HepG2 (cell line): ENCODE measurements at regions not wholly inside any gene's neighbourhood (a gene's known extent, or its start where the extent isn't known, plus 50 kb on each side); places are given as distances from the start of the nearest gene placed in this dataset.

Experiments
- ATAC-seq: fragments of 200-7000 bp; cut with Tn5 transposase; 3 replicates; pipeline ENCODE4 v1.9.1; 2020; ENCODE audit warnings: mild to moderate bottlenecking, moderate library complexity
- BruUV-seq: library from RNA; stranded (reverse); fragments of 400-500 nt; replicated peaks from 2 replicates; lab custom pipeline; 2021; lab: Mats Ljungman, UMichigan
- CTCF ChIA-PET: fragments of 300-600 bp; formaldehyde crosslinking; extraction: SDS; loops from one replicate; lab custom pipeline; 2021; ENCODE audit warnings: low total read pairs, inconsistent platforms, low intra/inter-chr PET ratio; lab: Yijun Ruan, JAX
- POLR2A ChIA-PET: fragments of 350-600 bp; sonication (Branson Sonifier 250); formaldehyde crosslinking; loops from one replicate; lab custom pipeline; 2020; ENCODE audit warnings: antibody characterized with exemption, inconsistent platforms; lab: Yijun Ruan, JAX
- DNase-seq: peaks from one replicate; pipeline ENCODE4 v3.0.0-alpha.2; 2015; ENCODE audit warnings: low spot score
- FAIRE-seq: peaks from 3 replicates; lab custom pipeline; 2011; peaks lifted over from hg19 to GRCh38; lab: Jason Lieb, UNC
- H2AFZ ChIP-seq: one replicate; pipeline ENCODE4 v1.6.1; 2011; ENCODE audit warnings: low read length, inconsistent platforms
- H3K27ac ChIP-seq: fragments of 300-600 bp; 3 replicates; pipeline ENCODE4 v1.8.0; 2011; ENCODE audit warnings: mixed run types, mild to moderate bottlenecking, mixed read lengths, low read length, inconsistent platforms; ENCODE audit not compliant: insufficient read depth; ENCODE audit errors: extremely low read length
- H3K27me3 ChIP-seq, 2 experiments: fragments of 200-600 bp in 1 of 2; 2 replicates in 1 of 2; 3 replicates in 1 of 2; pipeline versions ENCODE4 v1.6.0 to v1.8.0; 2011; ENCODE audit warnings: low read length in 2 of 2, mild to moderate bottlenecking in 2 of 2, moderate library complexity in 2 of 2, inconsistent platforms in 1 of 2; ENCODE audit not compliant: insufficient read depth in 2 of 2, control insufficient read depth in 1 of 2
- H3K36me3 ChIP-seq, 2 experiments: fragments of 200-600 bp in 1 of 2; replicated peaks in 1 of 2; 2 replicates in 1 of 2; 3 replicates in 1 of 2; pipeline versions ENCODE4 v1.5.1 to v1.8.0; 2011; ENCODE audit warnings: low read length in 2 of 2, inconsistent platforms in 1 of 2; ENCODE audit not compliant: insufficient read depth in 2 of 2, control insufficient read depth in 1 of 2
- H3K4me1 ChIP-seq: 2 replicates; pipeline ENCODE4 v1.5.1; 2012; ENCODE audit warnings: low read length, inconsistent platforms; ENCODE audit not compliant: insufficient read depth
- H3K4me2 ChIP-seq: 2 replicates; pipeline ENCODE4 v1.6.0; 2011; ENCODE audit warnings: low read depth, low read length, inconsistent platforms
- H3K4me3 ChIP-seq, 3 experiments: fragments of 200-600 bp in 1 of 3; sonication (generic), shearing (Covaris generic) in 1 of 3; replicated peaks in 1 of 3; 2 replicates each; pipeline ENCODE4 v1.5.1; 2011 to 2016; ENCODE audit warnings: low read length in 3 of 3, inconsistent platforms in 2 of 3, low read depth in 2 of 3, mild to moderate bottlenecking in 2 of 3, control low read depth in 1 of 3, mixed read lengths in 1 of 3; ENCODE audit not compliant: insufficient read depth in 1 of 3
- H3K79me2 ChIP-seq: one replicate; pipeline ENCODE4 v1.6.1; 2011; ENCODE audit warnings: low read length, inconsistent platforms; ENCODE audit not compliant: insufficient read depth
- H3K9ac ChIP-seq: 2 replicates; pipeline ENCODE4 v1.6.0; 2011; ENCODE audit warnings: mild to moderate bottlenecking, low read depth, low read length, inconsistent platforms; ENCODE audit not compliant: insufficient read depth
- H3K9me3 ChIP-seq: 2 replicates; pipeline ENCODE4 v1.5.1; 2012; ENCODE audit warnings: mild to moderate bottlenecking, low read length
- H4K20me1 ChIP-seq: 2 replicates; pipeline ENCODE4 v1.6.0; 2011; ENCODE audit warnings: inconsistent platforms, mild to moderate bottlenecking, low read length, moderate library complexity; ENCODE audit not compliant: insufficient read depth
- CCAR2 ChIP-seq: fragments of 200-400 bp; formaldehyde crosslinking; optimal IDR thresholded peaks from 2 replicates; pipeline ENCODE3; 2018; ENCODE audit warnings: low read depth, mild to moderate bottlenecking, low read length, moderate library complexity
- MAFF ChIP-seq: IDR thresholded peaks from 2 replicates; pipeline ENCODE4 v1.6.1; 2011; ENCODE audit warnings: low read depth, low read length, improper control_type of control experiment
- MAFK ChIP-seq, 2 experiments: IDR thresholded peaks in 1 of 2; conservative IDR thresholded peaks in 1 of 2; 2 replicates each; pipeline ENCODE4 v1.6.1; 2011; ENCODE audit warnings: improper control_type of control experiment in 2 of 2, low read length in 2 of 2
- ZBTB2 ChIP-seq: sonication (generic); formaldehyde crosslinking; IDR thresholded peaks from 2 replicates; pipeline ENCODE4 v1.8.0; 2022; ENCODE audit warnings: low read depth, missing genetic modification reagents
- ZNF138 ChIP-seq: sonication (generic); formaldehyde crosslinking; IDR thresholded peaks from 2 replicates; pipeline ENCODE4 v1.5.0; 2020; ENCODE audit warnings: mild to moderate bottlenecking, low read depth, missing genetic modification reagents
- ZNF318 ChIP-seq: sonication (generic); formaldehyde crosslinking; IDR thresholded peaks from 2 replicates; pipeline ENCODE4 v1.4.0; 2020; ENCODE audit warnings: mild to moderate bottlenecking, missing genetic modification reagents
- ZNF34 ChIP-seq: sonication (generic); formaldehyde crosslinking; IDR thresholded peaks from 2 replicates; pipeline ENCODE4 v1.4.0; 2020; ENCODE audit warnings: mild to moderate bottlenecking, missing genetic modification reagents, borderline replicate concordance
- ZNF558 ChIP-seq: sonication (generic); formaldehyde crosslinking; IDR thresholded peaks from 2 replicates; pipeline ENCODE4 v1.9.0; 2022; ENCODE audit warnings: mild to moderate bottlenecking, missing genetic modification reagents, borderline replicate concordance
- WGBS: methylation state at CpG from one replicate; pipeline ENCODE4 v1.1.6; 2017; ENCODE audit warnings: low lambda C conversion rate; 5-methylcytosine and 5-hydroxymethylcytosine counted together
- in situ Hi-C: cut with HindIII; loops from 2 replicates; pipeline ENCODE4 v1.10.0; 2017; ENCODE audit warnings: low pct_unique_long_range_greater_than_20kb; ENCODE audit not compliant: extremely low pct_ligation_motif_present
- intact Hi-C: fragments of 100-400 bp; cut with micrococcal nuclease; formaldehyde crosslinking; loops from one replicate; pipeline ENCODE4 v1.10.0; 2022; ENCODE audit not compliant: unreplicated experiment

DNA sequence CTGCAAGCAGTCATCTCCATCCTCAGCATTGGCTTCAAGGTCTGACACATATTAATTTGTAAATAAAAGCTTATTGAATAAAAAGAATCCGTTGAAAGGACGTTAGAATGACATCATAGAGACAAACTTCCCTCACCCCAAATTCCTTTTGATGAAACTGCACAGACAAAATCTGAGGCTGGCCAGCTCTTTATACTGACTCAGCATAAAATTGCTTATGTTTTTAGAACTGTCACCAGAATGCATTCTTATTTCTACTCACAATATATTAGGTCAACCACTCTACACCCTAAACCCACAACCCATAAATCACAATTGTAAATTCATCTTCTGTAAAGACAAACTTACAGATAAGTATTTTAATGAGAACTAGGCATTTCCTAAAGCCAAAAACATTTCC, 359.2 kb upstream of the TEX13C start (continued):
- no peak for TF ChIP-seq ZNF318 (CRISPR knock-in tag)
- TF ChIP-seq ZNF138 (CRISPR knock-in tag), result no peak
- peak; percentile 88 to 94 for TF ChIP-seq MAFK (conservative IDR thresholded peaks at IDR 0.05 in 1 of 2, IDR thresholded peaks at IDR 0.05 in 1 of 2; ENCODE audit: low read length in 2 of 2)
- peak; percentile 90 for TF ChIP-seq MAFF
- no peak for TF ChIP-seq ZNF558

DNA sequence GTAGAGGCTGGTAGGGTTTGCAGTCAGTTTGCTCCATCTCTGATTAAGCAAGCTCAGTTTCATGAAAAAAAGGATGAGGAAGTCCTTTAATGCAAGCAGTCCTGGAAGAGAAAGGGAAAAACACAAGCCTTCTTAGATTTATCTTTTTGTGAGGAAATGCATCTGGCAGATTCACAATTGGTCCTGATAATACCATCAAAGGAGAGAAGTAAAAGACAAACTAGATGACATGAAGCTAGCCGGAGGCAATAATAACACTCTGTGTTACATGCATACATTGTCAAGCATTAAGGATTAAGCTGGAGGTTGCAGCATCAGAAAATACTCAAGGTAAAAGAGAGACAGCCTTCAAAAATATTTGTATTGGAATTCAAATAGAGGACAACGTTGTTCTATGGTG, 356.0 kb upstream of the TEX13C start, which contains the start of gene TENM1:
Gene TENM1, minus strand, starts transcription at position 101 of the 400 bp plus-strand sequence.
- TF ChIP-seq CCAR2 (no peak), ZNF34 (CRISPR knock-in tag) (no peak), ZBTB2 (CRISPR knock-in tag) (no peak)
- Histone ChIP-seq H3K27me3 (no peaks in the 10 kb centered on the region), H3K36me3 (no peaks in the 10 kb centered on the region), H3K4me1 (no peaks in the 10 kb centered on the region), H3K9me3 (no peaks in the 10 kb centered on the region), H3K9ac (no peak within 1 kb of the TSS), H3K4me2 (no peak within 1 kb of the TSS), H3K4me3 (no peak within 1 kb of the TSS), H4K20me1 (no peaks in the 10 kb centered on the region), H2AFZ (no peak within 1 kb of the TSS), H3K27ac (no peak within 1 kb of the TSS), H3K79me2 (no peaks in the 10 kb centered on the region)
- ATAC-seq (no peak), DNase-seq (no peak), FAIRE-seq (no peak)
- in situ Hi-C loops (no loop called here), intact Hi-C loops (no loop called here)
- CTCF ChIA-PET, result no interaction called here
- 33% methylated on average over 2 of the region's 2 CpGs for WGBS
- POLR2A ChIA-PET, result no interaction called here
- no TSS peak for BruUV-seq
